Myocyte (in vitro differentiated cells): ENCODE measurements at regions not wholly inside any gene's neighbourhood (a gene's known extent, or its start where the extent isn't known, plus 50 kb on each side); places are given as distances from the start of the nearest gene placed in this dataset.

ENCODE experiments used
- DNase-seq: peaks from one replicate; pipeline ENCODE4 v3.0.0-alpha.2; 2012; ENCODE audit warnings: low read depth

GRCh38 chr18:64199581-64199980 lies 50.7 kb upstream of the LINC00305 start:
- DNase-seq = no peak
